Ramos (cell line): ENCODE measurements at regions not wholly inside any gene's neighbourhood (a gene's known extent, or its start where the extent isn't known, plus 50 kb on each side); places are given as distances from the start of the nearest gene placed in this dataset.

Experiments used
- in situ Hi-C: fragments of 300-500 bp; cut with MboI; formaldehyde crosslinking; loops from one replicate; pipeline ENCODE4 v1.14.3; 2022; ENCODE audit warnings: low sequenced_read_pairs; ENCODE audit not compliant: unreplicated experiment

- in situ Hi-C loops = no loop called here
These were observed 119.3 kb upstream of the TOM1L1 start for GRCh38 chr17:54781389-54781788.

- in situ Hi-C loops = no loop called here
These were observed 116.3 kb upstream of the TOM1L1 start for GRCh38 chr17:54784305-54784704.

- in situ Hi-C loops = no loop called here
These were observed 114.9 kb upstream of the TOM1L1 start for GRCh38 chr17:54785643-54786268.

- in situ Hi-C loops = no loop called here
These were observed 111.4 kb upstream of the TOM1L1 start for GRCh38 chr17:54789101-54789880.

- in situ Hi-C loops = no loop called here
These were observed 107.4 kb upstream of the TOM1L1 start for GRCh38 chr17:54793271-54793670.

GRCh38 chr17:54795046-54795445, 105.6 kb upstream of the TOM1L1 start:
- in situ Hi-C loops = no loop called here

- in situ Hi-C loops = no loop called here
These were observed 93.3 kb upstream of the TOM1L1 start for GRCh38 chr17:54807331-54807730.

- in situ Hi-C loops = no loop called here
These were observed 86.8 kb upstream of the TOM1L1 start for GRCh38 chr17:54813896-54814295.

- in situ Hi-C loops = no loop called here
These were observed 86.3 kb upstream of the TOM1L1 start for GRCh38 chr17:54814371-54814770.

GRCh38 chr17:54834086-54834485, 66.6 kb upstream of the TOM1L1 start:
- in situ Hi-C loops = no loop called here

GRCh38 chr17:54835015-54835414, 65.6 kb upstream of the TOM1L1 start:
- in situ Hi-C loops = no loop called here

GRCh38 chr17:54836723-54837462, 63.8 kb upstream of the TOM1L1 start:
- in situ Hi-C loops = no loop called here

- in situ Hi-C loops = no loop called here
These were observed 61.8 kb upstream of the TOM1L1 start for GRCh38 chr17:54838651-54839421.

- in situ Hi-C loops = no loop called here
These were observed 61.2 kb upstream of the TOM1L1 start for GRCh38 chr17:54839447-54839846.

GRCh38 chr17:54840885-54841591, 59.6 kb upstream of the TOM1L1 start:
- in situ Hi-C loops = no loop called here

- in situ Hi-C loops = no loop called here
These were observed 59.0 kb upstream of the TOM1L1 start for GRCh38 chr17:54841656-54842055.

GRCh38 chr17:54844233-54844632, 56.4 kb upstream of the TOM1L1 start:
- in situ Hi-C loops = no loop called here

- in situ Hi-C loops = no loop called here
These were observed 52.2 kb upstream of the TOM1L1 start for GRCh38 chr17:54848368-54848987.

- in situ Hi-C loops = no loop called here
These were observed 51.0 kb upstream of the TOM1L1 start for GRCh38 chr17:54849660-54850059.
